Dendritic cell treated with granulocyte-macrophage colony-stimulating factor and Interleukin-4, amounts not matched to agents 40 ng/mL and 50 ng/mL, for 4 days (primary cell): ENCODE measurements at regions not wholly inside any gene's neighbourhood (a gene's known extent, or its start where the extent isn't known, plus 50 kb on each side); places are given as distances from the start of the nearest gene placed in this dataset.
"Not testable (repeated sequence)": the region's sequence is repeated elsewhere in the genome, so short reads cannot be mapped to it uniquely, and the experiment has no call there.

Experiments used
- H3K27ac Mint-ChIP-seq: one replicate; pipeline ENCODE4 v1.8.0; 2022; ENCODE audit warnings: mild to moderate bottlenecking, mixed read lengths
- H3K27me3 Mint-ChIP-seq: one replicate; pipeline ENCODE4 v1.8.0; 2022; ENCODE audit warnings: mild to moderate bottlenecking, mixed read lengths
- H3K36me3 Mint-ChIP-seq: one replicate; pipeline ENCODE4 v1.8.0; 2022; ENCODE audit warnings: low read depth, mixed read lengths
- H3K4me1 Mint-ChIP-seq: one replicate; pipeline ENCODE4 v1.8.0; 2022; ENCODE audit warnings: low read depth, mixed read lengths
- H3K4me3 Mint-ChIP-seq: one replicate; pipeline ENCODE4 v1.8.0; 2022; ENCODE audit warnings: mild to moderate bottlenecking, moderate library complexity, mixed read lengths
- H3K9me3 Mint-ChIP-seq: one replicate; pipeline ENCODE4 v1.8.0; 2022; ENCODE audit warnings: mixed read lengths
- intact Hi-C: fragments of 100-400 bp; cut with micrococcal nuclease; formaldehyde crosslinking; loops from one replicate; pipeline ENCODE4 v1.15.0; 2022

DNA sequence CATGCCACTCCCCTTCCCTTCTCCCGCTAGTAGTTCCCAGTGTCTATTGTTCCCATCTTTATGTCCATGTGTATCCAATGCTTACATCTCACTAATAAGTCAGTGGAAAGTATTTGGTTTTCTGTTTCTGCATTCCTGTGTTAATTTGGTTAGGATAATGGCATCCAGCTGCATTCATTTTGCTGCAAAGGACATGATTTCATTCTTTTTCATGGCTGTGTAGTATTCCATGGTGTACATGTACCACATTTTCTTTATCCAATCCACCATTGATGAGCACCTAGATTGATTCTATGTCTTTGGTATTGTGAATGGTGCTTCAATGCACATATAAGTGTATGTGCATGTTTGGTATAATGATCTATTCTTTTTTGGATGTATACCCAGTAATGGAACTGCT is 502.5 kb upstream of the MAP2 start:
- H3K4me3 Mint-ChIP-seq, H3K27me3 Mint-ChIP-seq, H3K36me3 Mint-ChIP-seq, H3K4me1 Mint-ChIP-seq, intact Hi-C loops, H3K27ac Mint-ChIP-seq: not testable (repeated sequence)
- peaks cover 41% of the 10 kb centered on the region for H3K9me3 Mint-ChIP-seq

DNA sequence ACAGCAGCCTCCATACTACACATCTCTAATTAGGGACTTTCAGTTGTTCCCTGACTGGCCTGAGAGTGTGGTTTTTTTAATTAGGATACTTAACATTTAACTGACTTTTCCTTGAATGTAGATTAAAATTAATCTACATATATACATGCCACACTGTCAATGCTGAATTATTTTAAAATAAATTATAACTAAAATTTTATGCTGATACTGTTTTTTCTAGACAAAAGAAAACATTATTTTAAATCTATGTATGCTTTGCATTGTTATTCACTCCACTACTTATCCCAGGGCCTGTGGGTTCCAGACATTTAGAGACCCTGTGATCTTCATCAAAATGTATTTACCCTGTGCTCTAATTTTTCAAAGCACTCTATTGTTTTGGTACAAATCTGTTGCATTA is 496.0 kb upstream of the MAP2 start:
- Mint-ChIP-seq H3K27me3 (no peaks in the 10 kb centered on the region), H3K36me3 (no peaks in the 10 kb centered on the region), H3K27ac (no peak overlapping the region), H3K9me3 (peaks cover 15% of the 10 kb centered on the region), H3K4me3 (no peak overlapping the region), H3K4me1 (no peaks in the 10 kb centered on the region)
- intact Hi-C loops: no loop called here

DNA sequence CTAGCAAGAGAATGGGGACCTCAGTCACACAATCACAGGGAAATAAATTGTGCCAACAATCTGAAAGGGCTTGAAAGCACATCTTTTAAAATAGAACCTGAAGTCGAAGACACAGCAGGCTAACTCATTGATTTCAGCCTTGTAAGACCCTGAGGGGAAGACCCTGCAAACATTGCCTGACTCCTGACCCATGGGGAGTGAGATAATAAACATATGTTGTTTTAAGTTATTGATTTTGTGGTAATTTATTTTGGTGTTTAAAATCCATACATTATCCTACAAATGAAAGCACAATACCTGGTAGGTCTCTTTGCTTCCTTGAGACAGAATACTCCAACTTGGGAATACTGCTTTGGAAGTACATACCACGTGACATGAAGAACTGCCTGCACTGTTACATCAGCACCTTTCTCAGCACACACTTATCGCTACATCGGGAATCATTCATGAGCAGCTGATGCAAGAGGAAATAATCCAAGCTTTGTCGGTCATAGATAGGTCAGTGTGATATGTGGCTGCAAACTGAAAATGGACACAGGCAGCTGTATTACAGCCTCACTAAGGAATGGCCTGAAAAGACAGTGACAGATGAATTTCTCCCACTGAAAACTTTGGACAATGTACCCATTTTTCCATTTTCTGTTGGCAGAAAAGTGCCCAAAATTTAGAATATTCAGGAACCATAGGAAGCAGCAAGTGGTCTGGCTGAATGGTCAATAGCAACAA is 494.5 kb upstream of the MAP2 start:
- H3K4me1 Mint-ChIP-seq: no peaks in the 10 kb centered on the region
- H3K9me3 Mint-ChIP-seq: peaks cover under 1% of the 10 kb centered on the region
- H3K27me3 Mint-ChIP-seq: no peaks in the 10 kb centered on the region
- H3K4me3 Mint-ChIP-seq: no peak overlapping the region
- no peaks in the 10 kb centered on the region for H3K36me3 Mint-ChIP-seq
- intact Hi-C loops: no loop called here
- no peak overlapping the region for H3K27ac Mint-ChIP-seq

DNA sequence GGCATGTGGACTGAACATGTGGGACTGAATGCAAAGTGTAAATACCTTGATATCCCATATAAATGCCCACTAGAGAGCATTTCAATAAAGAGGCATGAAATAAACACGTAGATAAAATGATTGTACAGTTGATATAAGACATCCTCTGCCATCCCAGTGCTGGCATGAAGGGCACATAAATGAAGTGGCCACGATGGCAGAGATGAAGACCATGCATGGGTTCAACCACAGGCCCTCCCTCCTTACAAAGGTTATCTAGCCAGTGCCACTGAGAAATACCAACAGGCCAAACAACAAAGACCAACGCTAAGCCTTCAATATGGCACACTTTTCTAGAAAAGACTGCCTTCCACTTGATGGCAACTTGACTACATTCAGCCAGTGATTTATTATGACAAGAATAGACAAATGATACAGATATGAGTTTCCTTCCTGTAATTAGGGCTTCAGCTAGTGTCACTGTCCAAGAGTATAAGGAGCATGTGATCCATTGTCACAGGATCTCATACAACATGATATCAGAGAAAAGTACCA is 493.9 kb upstream of the MAP2 start:
- no peak overlapping the region for H3K27ac Mint-ChIP-seq
- H3K4me1 Mint-ChIP-seq: no peaks in the 10 kb centered on the region
- H3K27me3 Mint-ChIP-seq: no peaks in the 10 kb centered on the region
- intact Hi-C loops: no loop called here
- H3K36me3 Mint-ChIP-seq: no peaks in the 10 kb centered on the region
- no peaks in the 10 kb centered on the region for H3K9me3 Mint-ChIP-seq
- no peak overlapping the region for H3K4me3 Mint-ChIP-seq

DNA sequence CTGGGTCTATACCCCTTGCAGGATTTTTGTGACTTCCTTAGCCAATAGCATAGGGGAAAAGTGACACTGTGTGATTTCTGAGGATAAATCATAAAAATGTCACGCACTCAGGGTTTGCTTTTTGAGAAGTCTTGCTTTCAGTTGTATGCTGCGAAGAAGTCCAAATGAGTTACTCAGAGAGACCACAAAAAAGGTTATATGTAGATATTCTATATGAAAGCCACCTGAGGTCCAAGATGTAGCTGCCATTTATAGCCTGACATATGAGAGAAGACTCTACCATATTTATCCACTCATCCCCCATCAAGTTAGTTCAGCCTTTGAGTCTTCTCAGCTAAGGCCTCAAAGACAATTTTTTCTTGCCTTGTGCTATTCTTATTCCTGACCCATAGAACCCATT is 488.3 kb upstream of the MAP2 start:
- Mint-ChIP-seq H3K4me1 (no peaks in the 10 kb centered on the region), H3K36me3 (no peaks in the 10 kb centered on the region), H3K4me3 (no peak overlapping the region), H3K27me3 (no peaks in the 10 kb centered on the region), H3K9me3 (no peaks in the 10 kb centered on the region), H3K27ac (no peak overlapping the region)
- intact Hi-C loops: no loop called here

DNA sequence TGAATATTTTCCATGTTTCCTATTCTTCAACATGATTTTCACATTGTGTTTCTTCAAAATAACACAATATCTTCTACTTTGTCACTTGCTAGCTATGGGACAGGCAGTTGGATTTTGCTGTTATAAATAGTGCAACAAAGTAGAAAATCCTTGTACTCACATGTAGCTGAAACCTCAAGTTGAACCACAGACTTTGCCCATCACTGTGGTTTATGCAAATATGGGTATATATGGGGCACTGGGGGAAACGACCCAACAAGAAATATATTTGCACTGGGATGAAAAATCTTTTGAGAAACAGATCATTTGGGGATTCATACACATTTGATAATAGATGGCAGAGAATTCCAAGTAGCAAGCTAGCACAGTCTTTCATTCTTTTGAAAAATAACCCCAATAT is 486.3 kb upstream of the MAP2 start:
- Mint-ChIP-seq H3K27me3 (no peaks in the 10 kb centered on the region), H3K4me1 (no peaks in the 10 kb centered on the region), H3K36me3 (no peaks in the 10 kb centered on the region), H3K9me3 (no peaks in the 10 kb centered on the region), H3K4me3 (no peak overlapping the region), H3K27ac (no peak overlapping the region)
- intact Hi-C loops: no loop called here

DNA sequence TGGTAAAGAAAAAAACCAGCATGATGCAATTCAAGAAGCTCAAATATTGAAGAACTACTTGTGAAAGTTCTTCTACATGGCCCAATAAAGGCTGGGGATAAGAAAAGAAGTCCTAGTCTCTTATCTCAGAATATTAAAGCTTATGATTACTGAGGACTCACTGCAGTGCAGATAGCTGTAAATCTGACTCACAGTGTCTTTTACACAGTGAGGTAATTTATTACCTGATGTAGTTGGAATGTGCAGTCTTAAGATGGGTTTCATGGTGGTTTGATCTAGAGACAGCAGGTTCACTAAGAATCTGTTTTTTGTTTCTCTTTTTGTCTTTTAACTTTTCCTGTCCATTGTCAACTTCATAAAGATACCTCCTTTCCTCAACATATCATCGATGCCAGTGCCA is 484.0 kb upstream of the MAP2 start:
- H3K27me3 Mint-ChIP-seq: no peaks in the 10 kb centered on the region
- H3K36me3 Mint-ChIP-seq: no peaks in the 10 kb centered on the region
- H3K27ac Mint-ChIP-seq: no peak overlapping the region
- intact Hi-C loops: no loop called here
- H3K4me3 Mint-ChIP-seq: no peak overlapping the region
- no peaks in the 10 kb centered on the region for H3K9me3 Mint-ChIP-seq
- H3K4me1 Mint-ChIP-seq: no peaks in the 10 kb centered on the region

DNA sequence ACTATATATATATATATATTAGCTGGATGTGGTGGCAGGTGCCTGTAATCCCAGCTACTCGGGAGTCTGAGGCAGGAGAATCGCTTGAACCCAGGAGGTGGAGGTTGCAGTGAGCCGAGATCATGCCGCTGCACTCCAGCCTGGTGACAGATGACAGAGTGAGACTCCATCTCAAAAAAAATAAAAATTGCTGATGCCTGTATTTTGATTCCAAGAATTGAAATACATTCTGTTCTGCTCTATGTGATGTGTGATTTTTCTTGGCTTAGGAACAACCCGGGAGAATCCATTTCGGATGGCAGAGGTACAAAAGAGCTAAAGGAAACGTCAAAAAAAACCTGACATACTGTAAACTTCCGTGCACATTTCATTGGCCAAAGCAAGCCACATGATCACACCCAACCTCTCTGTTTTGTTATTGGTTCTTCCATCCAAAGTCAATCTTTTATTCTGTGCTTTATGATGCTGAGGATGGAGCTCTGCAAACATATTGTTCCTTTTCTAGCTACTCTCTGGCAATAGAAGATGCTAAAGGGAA is 478.1 kb upstream of the MAP2 start:
- Mint-ChIP-seq H3K4me1 (no peaks in the 10 kb centered on the region), H3K27me3 (no peaks in the 10 kb centered on the region), H3K27ac (no peak overlapping the region), H3K9me3 (no peaks in the 10 kb centered on the region), H3K36me3 (no peaks in the 10 kb centered on the region), H3K4me3 (no peak overlapping the region)
- intact Hi-C loops: no loop called here

DNA sequence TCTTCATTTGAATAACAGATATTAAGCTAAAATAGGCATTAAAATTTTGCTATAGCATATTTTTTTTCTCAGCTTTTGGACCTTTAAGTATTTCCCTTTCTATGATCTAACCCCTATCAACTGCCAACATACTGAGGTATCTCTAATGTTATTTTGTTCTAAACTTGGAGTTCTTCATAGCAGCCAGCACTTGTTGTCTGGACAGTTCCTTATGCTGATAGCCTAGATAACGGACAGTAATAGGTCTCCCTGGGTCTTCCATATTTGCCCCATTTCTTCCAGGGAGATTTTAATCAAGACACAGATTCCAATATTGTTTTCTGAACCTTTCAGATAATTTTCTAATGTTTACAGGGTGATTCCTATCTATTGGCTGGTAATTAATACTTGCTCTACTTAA is 475.8 kb upstream of the MAP2 start:
- Mint-ChIP-seq H3K4me3 (no peak overlapping the region), H3K27me3 (no peaks in the 10 kb centered on the region), H3K27ac (no peak overlapping the region), H3K4me1 (no peaks in the 10 kb centered on the region), H3K36me3 (no peaks in the 10 kb centered on the region), H3K9me3 (peaks cover 3% of the 10 kb centered on the region)
- intact Hi-C loops: no loop called here

DNA sequence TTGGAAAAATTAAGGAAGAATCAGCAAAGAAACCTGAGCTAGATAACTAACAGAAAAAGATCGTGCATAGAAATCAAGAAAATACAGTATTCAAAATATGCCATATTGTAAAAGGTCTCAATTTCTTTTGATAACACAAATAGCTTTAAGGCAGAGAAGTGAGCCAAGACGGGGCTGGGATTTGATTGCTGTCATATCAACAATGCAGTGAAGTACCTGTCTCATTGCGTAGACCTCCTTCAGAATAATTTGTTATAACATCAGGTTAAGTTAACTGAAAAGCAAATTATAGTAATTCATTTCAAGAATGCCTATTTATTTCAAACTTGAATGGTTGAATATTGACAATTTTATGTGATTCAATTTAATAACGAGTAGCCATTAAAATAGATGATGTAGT is 453.8 kb upstream of the MAP2 start:
- H3K9me3 Mint-ChIP-seq: peaks cover 15% of the 10 kb centered on the region

DNA sequence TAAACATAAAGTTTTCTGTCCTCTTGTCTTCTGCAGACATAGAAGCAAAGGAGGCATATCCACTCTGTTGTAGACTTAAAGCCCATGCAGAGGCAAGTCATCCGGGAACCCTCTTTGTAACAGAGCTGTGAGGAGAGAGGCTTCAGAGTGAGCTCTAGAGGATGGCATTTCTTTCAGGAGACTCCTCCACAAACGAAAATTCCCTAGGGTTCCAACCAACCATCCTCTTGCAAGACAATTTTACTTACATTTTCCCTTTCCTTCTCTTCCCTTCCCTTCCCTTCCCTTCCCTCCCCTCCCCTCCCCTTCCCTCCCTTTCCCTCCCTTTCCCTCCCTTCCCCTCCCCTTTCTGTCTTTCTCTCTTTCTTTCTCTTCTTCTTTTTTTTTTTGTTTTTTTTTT is 446.3 kb upstream of the MAP2 start:
- H3K36me3 Mint-ChIP-seq: no peaks in the 10 kb centered on the region
- H3K9me3 Mint-ChIP-seq: no peaks in the 10 kb centered on the region
- no peak overlapping the region for H3K4me3 Mint-ChIP-seq
- H3K27ac Mint-ChIP-seq: no peak overlapping the region
- intact Hi-C loops: no loop called here
- no peaks in the 10 kb centered on the region for H3K27me3 Mint-ChIP-seq
- no peaks in the 10 kb centered on the region for H3K4me1 Mint-ChIP-seq

More for the DNA sequence above, 453.8 kb upstream of the MAP2 start:
- H3K27ac Mint-ChIP-seq: no peak overlapping the region
- intact Hi-C loops: no loop called here
- no peak overlapping the region for H3K4me3 Mint-ChIP-seq
- H3K27me3 Mint-ChIP-seq: no peaks in the 10 kb centered on the region
- no peaks in the 10 kb centered on the region for H3K4me1 Mint-ChIP-seq
- no peaks in the 10 kb centered on the region for H3K36me3 Mint-ChIP-seq

DNA sequence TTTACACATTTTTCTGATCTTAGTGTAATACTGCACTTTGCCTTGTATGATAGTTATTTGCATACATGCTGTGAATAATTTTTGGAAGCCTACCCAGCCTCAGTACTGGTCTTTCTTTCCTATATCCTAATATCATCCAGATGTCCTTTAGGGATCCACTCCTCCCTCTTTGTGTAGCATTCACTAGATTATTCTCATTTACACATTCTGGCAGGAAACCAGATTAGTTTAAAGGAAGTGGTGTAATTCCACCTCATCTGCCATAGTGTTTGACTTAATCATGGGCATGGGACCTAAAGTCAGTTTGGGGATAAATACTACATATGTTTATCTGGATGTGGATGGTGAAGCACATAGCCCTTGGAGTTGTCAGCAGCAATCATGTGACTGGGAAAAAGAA is 444.9 kb upstream of the MAP2 start:
- no peaks in the 10 kb centered on the region for H3K4me1 Mint-ChIP-seq

DNA sequence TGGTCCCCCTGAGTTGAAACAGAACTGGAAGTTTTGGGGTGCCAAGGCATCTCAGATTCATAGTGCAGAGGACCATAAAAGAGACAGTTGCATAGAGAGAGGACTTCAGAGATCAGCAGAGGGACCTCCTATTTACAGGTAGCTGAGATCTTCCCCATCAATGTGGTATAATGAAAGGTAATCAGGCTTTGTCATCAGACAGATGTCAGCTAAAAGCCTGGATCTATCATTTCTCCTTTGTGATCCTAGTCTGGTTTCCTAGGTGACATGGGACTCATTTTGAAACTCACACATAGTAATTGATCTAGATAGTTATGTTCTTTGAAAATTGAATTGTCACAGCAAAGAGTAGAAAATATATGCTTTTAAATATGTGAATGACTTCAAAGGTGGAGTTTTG is 443.5 kb upstream of the MAP2 start:
- Mint-ChIP-seq H3K36me3 (no peaks in the 10 kb centered on the region), H3K9me3 (no peaks in the 10 kb centered on the region), H3K4me3 (no peak overlapping the region), H3K27me3 (no peaks in the 10 kb centered on the region), H3K4me1 (no peaks in the 10 kb centered on the region), H3K27ac (no peak overlapping the region)
- intact Hi-C loops: no loop called here

More for the DNA sequence above, 444.9 kb upstream of the MAP2 start:
- H3K4me3 Mint-ChIP-seq: no peak overlapping the region
- no peaks in the 10 kb centered on the region for H3K9me3 Mint-ChIP-seq
- no peaks in the 10 kb centered on the region for H3K36me3 Mint-ChIP-seq
- H3K27me3 Mint-ChIP-seq: no peaks in the 10 kb centered on the region
- H3K27ac Mint-ChIP-seq: no peak overlapping the region
- intact Hi-C loops: no loop called here

DNA sequence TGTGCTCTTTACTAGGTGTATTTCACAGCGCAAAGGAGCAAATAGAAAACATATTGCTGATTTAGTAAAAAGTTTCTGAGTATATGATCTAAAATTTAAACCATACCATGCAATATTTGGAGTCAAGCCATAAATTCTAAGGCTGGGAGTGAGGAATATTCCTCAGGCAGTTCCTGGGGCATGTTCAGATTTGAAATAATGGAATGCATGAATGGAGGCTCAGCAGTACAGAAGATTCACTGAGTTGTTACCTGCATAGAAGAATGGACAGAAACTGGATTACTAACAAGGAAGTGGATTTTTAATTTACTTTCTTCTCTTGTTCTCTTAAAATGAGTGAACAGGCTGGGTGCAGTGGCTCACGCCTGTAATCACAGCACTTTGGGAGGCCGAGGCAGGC is 441.0 kb upstream of the MAP2 start:
- H3K4me3 Mint-ChIP-seq: no peak overlapping the region
- H3K9me3 Mint-ChIP-seq: peaks cover under 1% of the 10 kb centered on the region
- H3K27ac Mint-ChIP-seq: no peak overlapping the region
- no peaks in the 10 kb centered on the region for H3K27me3 Mint-ChIP-seq
- intact Hi-C loops: no loop called here
- H3K36me3 Mint-ChIP-seq: no peaks in the 10 kb centered on the region
- H3K4me1 Mint-ChIP-seq: no peaks in the 10 kb centered on the region

DNA sequence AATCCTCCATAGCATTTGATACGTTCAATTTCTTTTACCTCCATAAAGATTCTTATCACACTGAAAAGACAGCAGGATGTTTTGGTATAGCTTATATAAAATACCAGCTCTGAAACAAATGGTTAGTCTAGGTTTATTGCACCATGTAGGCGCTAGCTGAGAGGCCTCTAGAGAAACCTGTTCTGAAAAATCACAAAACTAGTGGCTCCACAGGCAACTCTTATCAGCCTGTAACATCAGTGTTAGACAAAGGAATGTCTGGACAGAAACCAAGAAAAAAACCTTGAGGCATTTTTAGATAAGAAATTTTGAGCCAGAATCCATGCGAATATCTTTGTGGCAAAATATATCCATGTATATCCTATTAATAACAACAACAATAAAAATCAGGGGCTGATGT is 440.4 kb upstream of the MAP2 start:
- no peaks in the 10 kb centered on the region for H3K27me3 Mint-ChIP-seq
- no peaks in the 10 kb centered on the region for H3K36me3 Mint-ChIP-seq
- no peak overlapping the region for H3K27ac Mint-ChIP-seq
- peaks cover 7% of the 10 kb centered on the region for H3K9me3 Mint-ChIP-seq
- intact Hi-C loops: no loop called here
- no peaks in the 10 kb centered on the region for H3K4me1 Mint-ChIP-seq
- H3K4me3 Mint-ChIP-seq: no peak overlapping the region
